ENCODE measurements at regions not wholly inside any gene's neighbourhood (a gene's known extent, or its start where the extent isn't known, plus 50 kb on each side); places are given as distances from the start of the nearest gene placed in this dataset.

DNA sequence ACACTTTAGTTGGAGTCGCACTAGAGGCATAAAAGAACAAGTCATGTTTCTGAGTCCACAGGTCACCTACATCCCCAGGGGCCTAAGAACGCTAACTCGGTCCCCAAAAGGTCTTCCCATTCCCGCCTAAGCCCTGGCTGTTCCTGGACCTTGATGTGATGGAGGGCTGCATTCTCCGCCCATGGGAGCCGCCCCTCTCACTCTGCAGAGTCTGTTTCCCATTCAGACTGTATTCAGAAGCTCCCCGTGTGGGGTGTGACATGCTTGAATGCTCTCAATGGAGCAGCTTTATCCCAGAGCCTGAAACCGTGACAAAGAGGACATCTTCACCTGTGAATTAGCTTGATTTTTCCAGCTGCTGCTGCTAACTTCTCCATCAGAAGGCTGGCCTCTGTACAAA lies 319.0 kb upstream of the KLHL29 start:
- Histone ChIP-seq H2AK5ac (ENCODE audit: low read depth, low read length) (no peak overlapping the region), H3K23ac (ENCODE audit: low read depth, low read length) (no peak overlapping the region), H3K27me3 (ENCODE audit: control insufficient read depth, insufficient read depth, low read length) (no peaks in the 10 kb centered on the region), H2BK120ac (ENCODE audit: low read depth, low read length) (no peak overlapping the region), H3K27ac (ENCODE audit: insufficient read depth, low read length) (no peak overlapping the region), H2AK9ac (replicated peaks; ENCODE audit: low read depth, low read length, poor library complexity) (no peak overlapping the region), H4K8ac (ENCODE audit: low read depth in 2 of 2, low read length in 2 of 2) (no peak overlapping the region), H2BK15ac (ENCODE audit: low read depth, low read length) (no peak overlapping the region), H4K20me1 (ENCODE audit: insufficient read depth, low read length) (no peaks in the 10 kb centered on the region), H3K4me1 (ENCODE audit: control insufficient read depth, insufficient read depth, low read length) (no peaks in the 10 kb centered on the region), H3K9me1 (ENCODE audit: insufficient read depth, low read length) (no peaks in the 10 kb centered on the region), H4K91ac (ENCODE audit: insufficient read depth, low read depth, low read length) (no peak overlapping the region), H3K18ac (ENCODE audit: low read depth, low read length) (no peak overlapping the region), H2AFZ (replicated peaks; ENCODE audit: low read length, poor library complexity) (no peak overlapping the region), H3K4me3 (ENCODE audit: insufficient read depth, low read depth, low read length) (no peak overlapping the region), H3K14ac (replicated peaks; ENCODE audit: low read depth, low read length) (no peak overlapping the region), H3K56ac (ENCODE audit: extremely low read depth, insufficient read depth, low read length) (no peak overlapping the region), H3K79me1 (ENCODE audit: low read depth in 1 of 2, low read length in 2 of 2) (no peaks in the 10 kb centered on the region), H2BK20ac (ENCODE audit: low read depth, low read length) (no peak overlapping the region), H2BK5ac (ENCODE audit: low read depth, low read length, poor library complexity, severe bottlenecking) (no peak overlapping the region), H3K9ac (ENCODE audit: low read depth, low read length) (no peak overlapping the region), H3K4ac (ENCODE audit: low read depth, low read length) (no peak overlapping the region), H3K4me2 (ENCODE audit: low read depth, low read length) (no peak overlapping the region), H4K5ac (ENCODE audit: low read depth, low read length) (no peak overlapping the region), H3K36me3 (ENCODE audit: control insufficient read depth, insufficient read depth, low read length) (no peaks in the 10 kb centered on the region), H3K9me3 (ENCODE audit: control insufficient read depth, insufficient read depth, low read length) (peaks cover 14% of the 10 kb centered on the region)
- BruUV-seq (replicated peaks) = no TSS peak
- in situ Hi-C loops (cut with MboI; ENCODE audit: low sequenced_read_pairs) = no loop called here
- CTCF ChIA-PET = no interaction called here
- ATAC-seq (ENCODE audit: low read depth) = no peak
- dilution Hi-C loops (cut with HindIII; ENCODE audit: low sequenced_read_pairs, unreplicated experiment) = no loop called here
- DNase-seq = no peak
- POLR2A ChIA-PET (ENCODE audit: unreplicated experiment) = no interaction called here
- WGBS, 2 experiments (ENCODE audit: extremely low coverage in 2 of 2, insufficient read length in 1 of 2) = no CpG with 5 or more reads among the region's 8 CpGs
- TF ChIP-seq CEBPB (IDR thresholded peaks at IDR 0.05; ENCODE audit: low read depth, low read length) = no peak
- no peak for TF ChIP-seq POLR2A (IDR thresholded peaks at IDR 0.05; ENCODE audit: low read depth, low read length)
- TF ChIP-seq, protein P1, sequence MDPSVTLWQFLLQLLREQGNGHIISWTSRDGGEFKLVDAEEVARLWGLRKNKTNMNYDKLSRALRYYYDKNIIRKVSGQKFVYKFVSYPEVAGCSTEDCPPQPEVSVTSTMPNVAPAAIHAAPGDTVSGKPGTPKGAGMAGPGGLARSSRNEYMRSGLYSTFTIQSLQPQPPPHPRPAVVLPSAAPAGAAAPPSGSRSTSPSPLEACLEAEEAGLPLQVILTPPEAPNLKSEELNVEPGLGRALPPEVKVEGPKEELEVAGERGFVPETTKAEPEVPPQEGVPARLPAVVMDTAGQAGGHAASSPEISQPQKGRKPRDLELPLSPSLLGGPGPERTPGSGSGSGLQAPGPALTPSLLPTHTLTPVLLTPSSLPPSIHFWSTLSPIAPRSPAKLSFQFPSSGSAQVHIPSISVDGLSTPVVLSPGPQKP (IDR thresholded peaks at IDR 0.05; ENCODE audit: borderline replicate concordance, low read depth, low read length) = no peak
- no peak for TF ChIP-seq CHD1 (IDR thresholded peaks at IDR 0.05; ENCODE audit: low read depth, low read length)
- TF ChIP-seq, protein P2, sequence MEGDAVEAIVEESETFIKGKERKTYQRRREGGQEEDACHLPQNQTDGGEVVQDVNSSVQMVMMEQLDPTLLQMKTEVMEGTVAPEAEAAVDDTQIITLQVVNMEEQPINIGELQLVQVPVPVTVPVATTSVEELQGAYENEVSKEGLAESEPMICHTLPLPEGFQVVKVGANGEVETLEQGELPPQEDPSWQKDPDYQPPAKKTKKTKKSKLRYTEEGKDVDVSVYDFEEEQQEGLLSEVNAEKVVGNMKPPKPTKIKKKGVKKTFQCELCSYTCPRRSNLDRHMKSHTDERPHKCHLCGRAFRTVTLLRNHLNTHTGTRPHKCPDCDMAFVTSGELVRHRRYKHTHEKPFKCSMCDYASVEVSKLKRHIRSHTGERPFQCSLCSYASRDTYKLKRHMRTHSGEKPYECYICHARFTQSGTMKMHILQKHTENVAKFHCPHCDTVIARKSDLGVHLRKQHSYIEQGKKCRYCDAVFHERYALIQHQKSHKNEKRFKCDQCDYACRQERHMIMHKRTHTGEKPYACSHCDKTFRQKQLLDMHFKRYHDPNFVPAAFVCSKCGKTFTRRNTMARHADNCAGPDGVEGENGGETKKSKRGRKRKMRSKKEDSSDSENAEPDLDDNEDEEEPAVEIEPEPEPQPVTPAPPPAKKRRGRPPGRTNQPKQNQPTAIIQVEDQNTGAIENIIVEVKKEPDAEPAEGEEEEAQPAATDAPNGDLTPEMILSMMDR (conservative IDR thresholded peaks at IDR 0.05; ENCODE audit: low read depth, low read length) = no peak
- no peak for TF ChIP-seq RCOR1 (IDR thresholded peaks at IDR 0.05; ENCODE audit: insufficient replicate concordance, low read length)
- no peak for TF ChIP-seq RFX5 (IDR thresholded peaks at IDR 0.05; ENCODE audit: low read depth, low read length)
- TF ChIP-seq BHLHE40 (IDR thresholded peaks at IDR 0.05; ENCODE audit: low read depth, low read length) = no peak
- TF ChIP-seq, protein P3, sequence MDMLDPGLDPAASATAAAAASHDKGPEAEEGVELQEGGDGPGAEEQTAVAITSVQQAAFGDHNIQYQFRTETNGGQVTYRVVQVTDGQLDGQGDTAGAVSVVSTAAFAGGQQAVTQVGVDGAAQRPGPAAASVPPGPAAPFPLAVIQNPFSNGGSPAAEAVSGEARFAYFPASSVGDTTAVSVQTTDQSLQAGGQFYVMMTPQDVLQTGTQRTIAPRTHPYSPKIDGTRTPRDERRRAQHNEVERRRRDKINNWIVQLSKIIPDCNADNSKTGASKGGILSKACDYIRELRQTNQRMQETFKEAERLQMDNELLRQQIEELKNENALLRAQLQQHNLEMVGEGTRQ (IDR thresholded peaks at IDR 0.05; ENCODE audit: low read depth, low read length) = no peak
- no peak for TF ChIP-seq RAD21 (IDR thresholded peaks at IDR 0.05; ENCODE audit: low read length)
- TF ChIP-seq SMC3 (IDR thresholded peaks at IDR 0.05; ENCODE audit: low read depth, low read length) = no peak
- no peak for TF ChIP-seq MAFK (IDR thresholded peaks at IDR 0.05; ENCODE audit: low read depth, low read length)
- no peak for TF ChIP-seq FOS (IDR thresholded peaks at IDR 0.05; ENCODE audit: low read depth, low read length)
- TF ChIP-seq MXI1 (IDR thresholded peaks at IDR 0.05; ENCODE audit: borderline replicate concordance, low read depth, low read length) = no peak
- TF ChIP-seq NFE2L2 (IDR thresholded peaks at IDR 0.05; ENCODE audit: low read depth, low read length) = no peak
- intact Hi-C loops (cut with micrococcal nuclease) = no loop called here

All from IMR-90 (cell line).